Natural killer cell (primary cell): ENCODE measurements at regions not wholly inside any gene's neighbourhood (a gene's known extent, or its start where the extent isn't known, plus 50 kb on each side); places are given as distances from the start of the nearest gene placed in this dataset.

ENCODE experiments used
- ATAC-seq, 3 donors: fragments of 150-1000 bp in 2 of 3; fragments of 200-7000 bp in 1 of 3; cut with Tn5 transposase; 1 replicate in 1 of 3; 2 replicates in 2 of 3; pipeline ENCODE4 v1.10.0; 2021; ENCODE audit warnings: mild to moderate bottlenecking in 2 of 3, moderate library complexity in 2 of 3
- DNase-seq, 2 donors: peaks; one replicate each; pipeline versions ENCODE4 v3.0.0 to v3.0.0-alpha.2; 2013 to 2021; ENCODE audit warnings: mixed read lengths in 1 of 2
- H3K27ac ChIP-seq: one replicate; pipeline ENCODE4 v1.5.1; 2013; ENCODE audit warnings: mild to moderate bottlenecking, low read length
- H3K27me3 ChIP-seq: one replicate; pipeline ENCODE4 v1.6.1; 2013; ENCODE audit warnings: low read length; ENCODE audit not compliant: control insufficient read depth, insufficient read depth
- H3K36me3 ChIP-seq: one replicate; pipeline ENCODE4 v1.6.1; 2013; ENCODE audit warnings: low read length; ENCODE audit not compliant: control insufficient read depth, insufficient read depth
- H3K4me1 ChIP-seq: one replicate; pipeline ENCODE4 v1.6.1; 2013; ENCODE audit warnings: low read length; ENCODE audit not compliant: control insufficient read depth, insufficient read depth
- H3K4me3 ChIP-seq: one replicate; pipeline ENCODE4 v1.5.1; 2013; ENCODE audit warnings: low read length
- H3K9me3 ChIP-seq: one replicate; pipeline ENCODE4 v1.6.1; 2013; ENCODE audit warnings: low read length; ENCODE audit not compliant: control insufficient read depth, insufficient read depth
- H3K27ac Mint-ChIP-seq, 2 donors: one replicate each; pipeline ENCODE4 v1.8.0; 2022; ENCODE audit warnings: mild to moderate bottlenecking in 2 of 2, mixed read lengths in 2 of 2, moderate library complexity in 1 of 2
- H3K27me3 Mint-ChIP-seq, 2 donors: one replicate each; pipeline ENCODE4 v1.8.0; 2022; ENCODE audit warnings: low read depth in 2 of 2, mixed read lengths in 2 of 2
- H3K36me3 Mint-ChIP-seq: one replicate; pipeline ENCODE4 v1.8.0; 2022; ENCODE audit warnings: mixed read lengths
- H3K4me1 Mint-ChIP-seq, 2 donors: one replicate each; pipeline ENCODE4 v1.8.0; 2022; ENCODE audit warnings: mixed read lengths in 2 of 2
- H3K4me3 Mint-ChIP-seq: one replicate; pipeline ENCODE4 v1.8.0; 2022; ENCODE audit warnings: mild to moderate bottlenecking, moderate library complexity, mixed read lengths
- H3K9me3 Mint-ChIP-seq, 2 donors: one replicate each; pipeline ENCODE4 v1.8.0; 2022; ENCODE audit warnings: mixed read lengths in 2 of 2
- WGBS: methylation state at CpG from one replicate; pipeline ENCODE4 v1.1.7; 2013; ENCODE audit warnings: missing lambda C conversion rate; ENCODE audit not compliant: insufficient coverage; 5-methylcytosine and 5-hydroxymethylcytosine counted together
- intact Hi-C: fragments of 100-400 bp; cut with micrococcal nuclease; formaldehyde crosslinking; loops from one replicate; pipeline ENCODE4 v1.14.2; 2022
- TF ChIP-seq, protein P1 (sequence below): fragments of 200-600 bp; IDR thresholded peaks from one replicate; pipeline ENCODE4 v1.8.0; 2022; ENCODE audit warnings: antibody characterized with exemption

DNA sequence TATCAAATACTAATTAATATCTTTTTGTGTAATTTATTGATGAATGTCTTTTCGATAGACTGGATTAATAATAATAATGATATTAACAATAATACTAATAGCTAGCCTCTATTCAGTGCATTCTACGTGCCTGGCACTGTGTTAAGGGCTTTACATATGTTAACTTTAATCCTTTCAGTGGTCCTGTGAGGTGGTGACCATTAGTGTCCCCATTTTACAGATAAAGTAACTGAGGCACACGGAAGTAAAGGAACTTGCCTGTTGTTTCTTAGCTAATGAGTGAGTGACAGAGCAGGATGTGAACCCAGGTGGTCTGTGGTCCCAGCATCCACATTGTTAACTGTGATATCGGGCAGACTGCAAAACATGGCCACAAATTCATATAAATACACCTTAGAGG lies 335.7 kb upstream of the PROX1 start:
- ATAC-seq (no peak), DNase-seq (no peak)
- TF ChIP-seq, protein P1, sequence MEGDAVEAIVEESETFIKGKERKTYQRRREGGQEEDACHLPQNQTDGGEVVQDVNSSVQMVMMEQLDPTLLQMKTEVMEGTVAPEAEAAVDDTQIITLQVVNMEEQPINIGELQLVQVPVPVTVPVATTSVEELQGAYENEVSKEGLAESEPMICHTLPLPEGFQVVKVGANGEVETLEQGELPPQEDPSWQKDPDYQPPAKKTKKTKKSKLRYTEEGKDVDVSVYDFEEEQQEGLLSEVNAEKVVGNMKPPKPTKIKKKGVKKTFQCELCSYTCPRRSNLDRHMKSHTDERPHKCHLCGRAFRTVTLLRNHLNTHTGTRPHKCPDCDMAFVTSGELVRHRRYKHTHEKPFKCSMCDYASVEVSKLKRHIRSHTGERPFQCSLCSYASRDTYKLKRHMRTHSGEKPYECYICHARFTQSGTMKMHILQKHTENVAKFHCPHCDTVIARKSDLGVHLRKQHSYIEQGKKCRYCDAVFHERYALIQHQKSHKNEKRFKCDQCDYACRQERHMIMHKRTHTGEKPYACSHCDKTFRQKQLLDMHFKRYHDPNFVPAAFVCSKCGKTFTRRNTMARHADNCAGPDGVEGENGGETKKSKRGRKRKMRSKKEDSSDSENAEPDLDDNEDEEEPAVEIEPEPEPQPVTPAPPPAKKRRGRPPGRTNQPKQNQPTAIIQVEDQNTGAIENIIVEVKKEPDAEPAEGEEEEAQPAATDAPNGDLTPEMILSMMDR, result no peak
- Mint-ChIP-seq H3K36me3 (no peaks in the 10 kb centered on the region), H3K4me3 (no peak overlapping the region), H3K27ac (no peak overlapping the region), H3K27me3 (no peaks in the 10 kb centered on the region), H3K9me3 (peaks cover 0 to 2% of the 10 kb centered on the region in 2 donors), H3K4me1 (no peaks in the 10 kb centered on the region)
- no peaks in the 10 kb centered on the region for H3K27me3 ChIP-seq
- no peak overlapping the region for H3K4me3 ChIP-seq
- no peaks in the 10 kb centered on the region for H3K36me3 ChIP-seq
- no peaks in the 10 kb centered on the region for H3K9me3 ChIP-seq
- intact Hi-C loops, result no loop called here
- WGBS, result 96% methylated on average over 2 of the region's 4 CpGs
- no peaks in the 10 kb centered on the region for H3K4me1 ChIP-seq
- no peak overlapping the region for H3K27ac ChIP-seq

DNA sequence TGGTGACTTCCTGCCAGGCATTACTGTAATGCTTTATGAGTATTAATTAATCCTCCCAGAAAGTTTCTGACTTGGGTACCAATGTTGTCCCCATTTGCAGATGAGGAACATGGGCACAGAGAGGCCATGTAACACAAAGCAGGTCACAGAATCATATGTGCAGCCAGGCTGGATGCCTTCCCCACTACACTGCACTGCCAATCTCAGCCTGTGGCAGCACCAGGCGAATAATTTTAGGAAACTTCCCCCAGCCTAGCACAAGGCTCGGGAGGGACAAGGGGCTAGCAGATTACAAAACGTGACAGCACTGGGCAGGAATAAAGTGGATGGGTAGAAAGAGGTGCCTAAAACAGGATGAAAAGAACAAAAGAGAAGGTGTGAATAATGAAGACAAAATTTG lies 331.7 kb upstream of the PROX1 start:
- Mint-ChIP-seq H3K27ac (no peak overlapping the region), H3K9me3 (no peaks in the 10 kb centered on the region), H3K36me3 (no peaks in the 10 kb centered on the region), H3K4me1 (no peaks in the 10 kb centered on the region), H3K27me3 (no peaks in the 10 kb centered on the region), H3K4me3 (no peak overlapping the region)
- DNase-seq, result no peak
- TF ChIP-seq, protein P1, result no peak
- no peak for ATAC-seq
- 85% methylated on average over 3 of the region's 3 CpGs for WGBS
- intact Hi-C loops, result no loop called here
- Histone ChIP-seq H3K4me3 (no peak overlapping the region), H3K9me3 (no peaks in the 10 kb centered on the region), H3K4me1 (no peaks in the 10 kb centered on the region), H3K27me3 (no peaks in the 10 kb centered on the region), H3K27ac (no peak overlapping the region), H3K36me3 (no peaks in the 10 kb centered on the region)

DNA sequence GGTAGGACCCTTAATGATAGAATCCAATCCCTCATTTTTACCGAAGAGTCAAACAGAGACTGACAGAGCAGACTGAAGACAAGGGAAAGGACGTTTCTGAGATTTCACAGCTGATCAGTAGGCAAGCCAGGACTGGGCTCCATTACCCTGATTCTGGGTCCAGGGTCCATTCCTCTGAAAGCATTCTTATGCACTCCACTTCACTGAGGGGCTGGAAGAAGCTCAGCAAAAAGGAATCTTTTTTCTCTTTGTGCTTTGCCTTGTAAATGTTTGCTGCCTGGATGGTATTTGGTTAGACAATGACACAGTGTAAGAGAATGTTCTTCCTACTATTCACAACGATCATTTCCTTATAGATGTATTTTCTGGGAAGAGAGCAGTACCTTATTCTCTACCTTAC lies 331.3 kb upstream of the PROX1 start:
- no peaks in the 10 kb centered on the region for H3K4me1 ChIP-seq
- Mint-ChIP-seq H3K4me3 (no peak overlapping the region), H3K27me3 (no peaks in the 10 kb centered on the region), H3K9me3 (no peaks in the 10 kb centered on the region), H3K4me1 (no peaks in the 10 kb centered on the region), H3K36me3 (no peaks in the 10 kb centered on the region), H3K27ac (no peak overlapping the region)
- intact Hi-C loops, result no loop called here
- H3K9me3 ChIP-seq, result no peaks in the 10 kb centered on the region
- DNase-seq (no peak), ATAC-seq (no peak)
- H3K4me3 ChIP-seq, result no peak overlapping the region
- H3K27ac ChIP-seq, result no peak overlapping the region
- 56% methylated on average over 2 of the region's 3 CpGs for WGBS
- TF ChIP-seq, protein P1, result no peak
- H3K27me3 ChIP-seq, result no peaks in the 10 kb centered on the region
- H3K36me3 ChIP-seq, result no peaks in the 10 kb centered on the region

DNA sequence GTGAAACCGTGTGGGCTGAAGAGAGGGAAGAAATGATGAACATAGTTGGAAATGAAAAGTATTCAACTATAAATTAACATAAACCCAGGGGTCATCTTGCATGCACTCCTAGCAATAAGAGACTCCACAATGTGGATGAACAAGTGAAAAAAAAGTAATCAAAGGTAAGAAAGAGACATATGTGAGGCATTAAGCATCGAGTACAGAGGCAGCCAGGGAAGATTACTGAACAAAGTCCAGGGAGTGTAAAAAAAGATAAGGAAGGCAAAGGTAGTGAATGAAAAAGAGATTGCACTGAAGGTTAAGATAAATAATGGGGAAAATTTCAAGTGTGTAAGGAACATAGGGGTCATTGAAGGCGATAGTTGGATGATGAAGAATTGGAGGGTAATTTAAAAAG lies 330.8 kb upstream of the PROX1 start:
- Mint-ChIP-seq H3K9me3 (no peaks in the 10 kb centered on the region), H3K27me3 (no peaks in the 10 kb centered on the region), H3K4me1 (no peaks in the 10 kb centered on the region), H3K36me3 (no peaks in the 10 kb centered on the region), H3K27ac (no peak overlapping the region), H3K4me3 (no peak overlapping the region)
- ATAC-seq, result no peak
- Histone ChIP-seq H3K27ac (no peak overlapping the region), H3K4me3 (no peak overlapping the region), H3K27me3 (no peaks in the 10 kb centered on the region), H3K4me1 (no peaks in the 10 kb centered on the region), H3K36me3 (no peaks in the 10 kb centered on the region), H3K9me3 (no peaks in the 10 kb centered on the region)
- no peak for DNase-seq
- TF ChIP-seq, protein P1, result no peak
- WGBS, result 79% methylated on average over 2 of the region's 3 CpGs
- intact Hi-C loops, result no loop called here
